Fibroblast of lung (primary cell): ENCODE measurements at regions not wholly inside any gene's neighbourhood (a gene's known extent, or its start where the extent isn't known, plus 50 kb on each side); places are given as distances from the start of the nearest gene placed in this dataset.

Experiments used
- DNase-seq, 2 donors: peaks; one replicate each; pipeline versions ENCODE4 v3.0.0 to v3.0.0-alpha.2; 2010; ENCODE audit warnings: low read depth in 2 of 2
- H2AFZ ChIP-seq: 2 replicates; pipeline ENCODE4 v1.5.1; 2012; ENCODE audit warnings: low read length, control low read depth, inconsistent platforms
- H3K27ac ChIP-seq: 2 replicates; pipeline ENCODE4 v1.5.1; 2011; ENCODE audit warnings: low read length, control low read depth; ENCODE audit not compliant: insufficient read depth
- H3K27me3 ChIP-seq: 2 replicates; pipeline ENCODE4 v1.5.1; 2011; ENCODE audit warnings: mild to moderate bottlenecking, low read length; ENCODE audit not compliant: control insufficient read depth, insufficient read depth
- H3K36me3 ChIP-seq: 2 replicates; pipeline ENCODE4 v1.5.1; 2011; ENCODE audit warnings: low read length; ENCODE audit not compliant: control insufficient read depth, insufficient read depth
- H3K4me1 ChIP-seq: 2 replicates; pipeline ENCODE4 v1.5.1; 2011; ENCODE audit warnings: low read length; ENCODE audit not compliant: control insufficient read depth, insufficient read depth; ENCODE audit errors: extremely low read depth
- H3K4me2 ChIP-seq: 2 replicates; pipeline ENCODE4 v1.5.1; 2011; ENCODE audit warnings: low read length, control low read depth; ENCODE audit not compliant: insufficient read depth; ENCODE audit errors: extremely low read depth
- H3K4me3 ChIP-seq, 4 experiments: fragments of 200-600 bp in 1 of 4; sonication (generic) in 1 of 4; replicated peaks in 1 of 4; 2 replicates each; pipeline ENCODE4 v1.5.1; 2011 to 2016; ENCODE audit warnings: low read length in 4 of 4, low read depth in 3 of 4, mild to moderate bottlenecking in 3 of 4, control low read depth in 2 of 4, inconsistent platforms in 1 of 4, mixed read lengths in 1 of 4; ENCODE audit not compliant: insufficient read depth in 1 of 4; ENCODE audit errors: control extremely low read depth in 1 of 4
- H3K79me2 ChIP-seq: 2 replicates; pipeline ENCODE4 v1.5.1; 2012; ENCODE audit warnings: mild to moderate bottlenecking, low read length, inconsistent platforms; ENCODE audit not compliant: control insufficient read depth, insufficient read depth
- H3K9ac ChIP-seq: 2 replicates; pipeline ENCODE4 v1.5.1; 2011; ENCODE audit warnings: mild to moderate bottlenecking, low read length, control low read depth; ENCODE audit not compliant: insufficient read depth
- H3K9me3 ChIP-seq: 2 replicates; pipeline ENCODE4 v1.5.1; 2012; ENCODE audit warnings: low read depth, low read length; ENCODE audit not compliant: control insufficient read depth, insufficient read depth
- H4K20me1 ChIP-seq: 2 replicates; pipeline ENCODE4 v1.5.1; 2011; ENCODE audit warnings: low read length; ENCODE audit not compliant: control insufficient read depth, insufficient read depth; ENCODE audit errors: extremely low read depth
- EZH2 ChIP-seq: IDR thresholded peaks from 2 replicates; pipeline ENCODE4 v1.5.1; 2012; ENCODE audit warnings: low read length, control low read depth, mild to moderate bottlenecking; ENCODE audit errors: missing control alignments
- TF ChIP-seq, protein P1 (sequence below), 2 donors: IDR thresholded peaks in 1 of 2; conservative IDR thresholded peaks in 1 of 2; 1 replicate in 1 of 2; 2 replicates in 1 of 2; pipeline ENCODE4 v1.5.1; 2011 to 2012; ENCODE audit warnings: low read length in 2 of 2, control low read depth in 1 of 2, inconsistent platforms in 1 of 2, low read depth in 1 of 2, mild to moderate bottlenecking in 1 of 2

DNA sequence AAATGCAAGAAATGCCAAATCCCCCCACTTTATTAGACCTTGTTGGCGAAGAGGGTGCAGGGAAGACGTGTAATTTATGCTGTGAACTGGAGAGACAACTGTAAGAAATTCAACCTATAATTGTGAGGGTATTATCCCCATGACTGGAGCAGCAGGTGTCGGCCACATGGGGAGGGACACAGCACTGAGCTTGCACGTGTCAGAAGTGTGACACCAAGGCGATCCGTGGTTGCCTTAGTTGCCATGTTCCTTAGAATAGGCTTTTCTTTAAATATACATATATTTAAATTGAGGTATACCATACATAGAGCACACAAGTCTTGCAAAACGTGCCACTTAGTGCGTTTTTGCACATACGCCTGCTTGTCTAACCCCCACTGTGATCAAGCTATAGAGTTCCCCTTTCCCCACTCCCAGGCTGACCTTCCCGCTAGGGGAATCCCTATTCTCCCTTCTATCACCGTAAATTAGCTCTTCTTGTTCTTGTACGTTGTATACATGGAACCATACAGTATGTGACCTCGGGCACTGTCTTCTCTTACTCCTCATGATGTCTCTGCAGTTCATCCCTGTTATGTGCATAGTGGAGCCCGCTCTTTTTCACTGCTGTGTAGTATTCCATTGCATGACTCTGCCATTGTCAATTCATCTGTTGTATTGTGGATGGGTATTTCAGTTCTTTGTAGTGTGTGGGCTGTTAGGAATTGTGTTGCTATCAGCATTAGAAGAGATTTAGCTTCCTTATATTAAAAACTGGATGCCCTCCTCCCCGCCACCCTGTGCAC, 81.6 kb upstream of the PMEPA1 start:
- Histone ChIP-seq H3K4me3 (no peak overlapping the region), H2AFZ (no peak overlapping the region), H3K36me3 (no peaks in the 10 kb centered on the region), H3K27me3 (no peaks in the 10 kb centered on the region), H3K9ac (no peak overlapping the region), H3K9me3 (no peaks in the 10 kb centered on the region), H4K20me1 (no peaks in the 10 kb centered on the region), H3K4me2 (no peak overlapping the region), H3K27ac (no peak overlapping the region), H3K79me2 (no peaks in the 10 kb centered on the region), H3K4me1 (no peaks in the 10 kb centered on the region)
- TF ChIP-seq, protein P1, sequence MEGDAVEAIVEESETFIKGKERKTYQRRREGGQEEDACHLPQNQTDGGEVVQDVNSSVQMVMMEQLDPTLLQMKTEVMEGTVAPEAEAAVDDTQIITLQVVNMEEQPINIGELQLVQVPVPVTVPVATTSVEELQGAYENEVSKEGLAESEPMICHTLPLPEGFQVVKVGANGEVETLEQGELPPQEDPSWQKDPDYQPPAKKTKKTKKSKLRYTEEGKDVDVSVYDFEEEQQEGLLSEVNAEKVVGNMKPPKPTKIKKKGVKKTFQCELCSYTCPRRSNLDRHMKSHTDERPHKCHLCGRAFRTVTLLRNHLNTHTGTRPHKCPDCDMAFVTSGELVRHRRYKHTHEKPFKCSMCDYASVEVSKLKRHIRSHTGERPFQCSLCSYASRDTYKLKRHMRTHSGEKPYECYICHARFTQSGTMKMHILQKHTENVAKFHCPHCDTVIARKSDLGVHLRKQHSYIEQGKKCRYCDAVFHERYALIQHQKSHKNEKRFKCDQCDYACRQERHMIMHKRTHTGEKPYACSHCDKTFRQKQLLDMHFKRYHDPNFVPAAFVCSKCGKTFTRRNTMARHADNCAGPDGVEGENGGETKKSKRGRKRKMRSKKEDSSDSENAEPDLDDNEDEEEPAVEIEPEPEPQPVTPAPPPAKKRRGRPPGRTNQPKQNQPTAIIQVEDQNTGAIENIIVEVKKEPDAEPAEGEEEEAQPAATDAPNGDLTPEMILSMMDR (conservative IDR thresholded peaks at IDR 0.05 in 1 of 2, IDR thresholded peaks at IDR 0.05 in 1 of 2; ENCODE audit: low read depth in 1 of 2, low read length in 2 of 2), result no peak
- no peak for TF ChIP-seq EZH2
- no peak for DNase-seq

DNA sequence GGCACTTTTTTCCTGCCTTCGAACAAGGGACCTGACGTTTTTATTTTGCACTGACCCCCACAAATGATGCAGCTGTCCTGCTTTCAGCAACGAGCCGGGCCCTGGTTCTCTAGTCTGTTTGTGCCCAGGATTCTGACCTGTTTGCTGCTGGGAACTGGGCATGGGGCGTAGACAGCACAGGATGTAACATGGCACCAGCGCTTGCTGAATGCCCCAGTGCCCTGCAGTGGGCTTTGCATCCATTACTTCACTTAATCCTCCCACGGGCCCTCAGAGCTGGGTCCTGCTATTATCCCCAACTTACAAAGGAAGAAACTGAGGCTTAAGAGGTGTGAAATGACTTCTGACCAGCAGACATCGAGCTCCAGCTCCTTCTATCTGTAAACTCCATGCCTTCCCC, 80.4 kb upstream of the PMEPA1 start:
- no peak for DNase-seq
- H3K4me1 ChIP-seq, result no peaks in the 10 kb centered on the region
- no peaks in the 10 kb centered on the region for H3K9me3 ChIP-seq
- H3K79me2 ChIP-seq, result no peaks in the 10 kb centered on the region
- H4K20me1 ChIP-seq, result no peaks in the 10 kb centered on the region
- no peak overlapping the region for H3K27ac ChIP-seq
- no peaks in the 10 kb centered on the region for H3K27me3 ChIP-seq
- H3K9ac ChIP-seq, result no peak overlapping the region
- no peak overlapping the region for H2AFZ ChIP-seq
- no peaks in the 10 kb centered on the region for H3K36me3 ChIP-seq
- H3K4me2 ChIP-seq, result no peak overlapping the region
- no peak for TF ChIP-seq EZH2
- TF ChIP-seq, protein P1 (conservative IDR thresholded peaks at IDR 0.05 in 1 of 2, IDR thresholded peaks at IDR 0.05 in 1 of 2; ENCODE audit: low read depth in 1 of 2, low read length in 2 of 2), result no peak
- no peak overlapping the region for H3K4me3 ChIP-seq

DNA sequence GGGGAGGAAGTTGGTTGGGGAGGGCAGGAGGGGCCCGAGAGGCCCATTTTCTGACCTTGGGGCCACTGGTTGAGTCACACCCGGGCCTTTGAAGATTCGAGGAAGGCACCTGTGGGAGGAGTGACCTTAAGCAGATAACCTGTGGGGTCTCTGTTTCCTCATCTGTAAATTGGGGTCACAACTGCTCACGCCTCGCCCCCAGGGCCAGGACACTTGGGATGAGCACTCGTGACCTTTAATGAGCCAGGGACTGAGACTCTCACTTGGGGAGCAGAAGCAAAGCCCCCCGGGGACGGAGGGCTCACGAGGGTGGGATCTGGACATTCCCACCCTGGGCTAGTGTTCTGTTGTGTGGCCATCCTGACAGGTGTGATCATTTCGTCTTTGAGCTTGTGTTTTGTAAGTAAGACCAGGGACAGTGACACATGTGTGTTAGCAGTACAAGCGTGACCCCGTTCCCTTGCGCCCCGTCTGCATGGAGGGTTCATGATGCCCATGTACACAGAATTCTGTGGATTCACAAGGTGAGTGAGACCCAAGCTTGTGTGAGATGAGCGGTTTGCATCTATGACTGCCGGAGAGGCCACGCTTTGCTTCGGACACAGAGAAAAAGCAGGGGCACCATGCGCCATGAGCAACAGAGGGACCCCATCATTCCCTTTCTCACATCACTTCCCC, 79.3 kb upstream of the PMEPA1 start:
- no peaks in the 10 kb centered on the region for H3K36me3 ChIP-seq
- no peak overlapping the region for H2AFZ ChIP-seq
- no peak for TF ChIP-seq EZH2
- TF ChIP-seq, protein P1 (conservative IDR thresholded peaks at IDR 0.05 in 1 of 2, IDR thresholded peaks at IDR 0.05 in 1 of 2; ENCODE audit: low read depth in 1 of 2, low read length in 2 of 2), result no peak
- no peak overlapping the region for H3K27ac ChIP-seq
- DNase-seq, result no peak
- no peaks in the 10 kb centered on the region for H3K27me3 ChIP-seq
- H3K9ac ChIP-seq, result no peak overlapping the region
- H3K9me3 ChIP-seq, result no peaks in the 10 kb centered on the region
- no peak overlapping the region for H3K4me3 ChIP-seq
- no peaks in the 10 kb centered on the region for H3K4me1 ChIP-seq
- H4K20me1 ChIP-seq, result no peaks in the 10 kb centered on the region
- no peak overlapping the region for H3K4me2 ChIP-seq
- no peaks in the 10 kb centered on the region for H3K79me2 ChIP-seq
